ENCODE measurements at regions not wholly inside any gene's neighbourhood (a gene's known extent, or its start where the extent isn't known, plus 50 kb on each side); places are given as distances from the start of the nearest gene placed in this dataset.

- no peak overlapping the region for H3K4me3 Mint-ChIP-seq (ENCODE audit: unreplicated experiment)
- no peaks in the 10 kb centered on the region for H3K36me3 ChIP-seq (ENCODE audit: insufficient read depth, low read length)
- H3K27me3 ChIP-seq (ENCODE audit: insufficient read depth, low read length): no peaks in the 10 kb centered on the region
- H3K4me2 ChIP-seq (ENCODE audit: low read length): no peak overlapping the region
- no peak overlapping the region for H3K27ac ChIP-seq (ENCODE audit: low read depth, low read length)
- FAIRE-seq: no peak
- no peak overlapping the region for H3K9ac ChIP-seq (ENCODE audit: low read length)
- no peaks in the 10 kb centered on the region for H3K27me3 Mint-ChIP-seq (ENCODE audit: low read depth, unreplicated experiment)
- no peak for TF ChIP-seq EZH2 (IDR thresholded peaks at IDR 0.05; ENCODE audit: insufficient read depth, low read length)
- no peak for TF ChIP-seq CTCF (IDR thresholded peaks at IDR 0.05; ENCODE audit: insufficient read depth, low read depth, low read length)
- no peak overlapping the region for H3K27ac Mint-ChIP-seq (ENCODE audit: unreplicated experiment)
- no peaks in the 10 kb centered on the region for H3K4me1 ChIP-seq (ENCODE audit: insufficient read depth, low read length)
- no peaks in the 10 kb centered on the region for H3K79me2 ChIP-seq (ENCODE audit: insufficient read depth, low read length)
- no peaks in the 10 kb centered on the region for H3K36me3 Mint-ChIP-seq (ENCODE audit: low read depth, unreplicated experiment)
- H2AFZ ChIP-seq (ENCODE audit: low read depth, low read length): no peak overlapping the region
- H4K20me1 ChIP-seq (ENCODE audit: insufficient read depth, low read length): no peaks in the 10 kb centered on the region
- no peaks in the 10 kb centered on the region for H3K9me3 Mint-ChIP-seq (ENCODE audit: unreplicated experiment)
- DNase-seq (ENCODE audit: low read depth): no peak
- peaks cover 4% of the 10 kb centered on the region for H3K4me1 Mint-ChIP-seq (ENCODE audit: low read depth, unreplicated experiment)
- no peaks in the 10 kb centered on the region for H3K9me3 ChIP-seq (ENCODE audit: insufficient read depth, low read depth, low read length)
- no peak overlapping the region for H3K4me3 ChIP-seq (ENCODE audit: insufficient read depth, low read depth, low read length)
These were observed 622.4 kb upstream of the POM121L12 start for GRCh38 chr7:52413051-52413450.

GRCh38 chr7:52410032-52410431, 625.4 kb upstream of the POM121L12 start:
- no peak overlapping the region for H2AFZ ChIP-seq (ENCODE audit: low read depth, low read length)
- H4K20me1 ChIP-seq (ENCODE audit: insufficient read depth, low read length): no peaks in the 10 kb centered on the region
- Mint-ChIP-seq H3K36me3 (ENCODE audit: low read depth, unreplicated experiment) (no peaks in the 10 kb centered on the region), H3K4me1 (ENCODE audit: low read depth, unreplicated experiment) (peaks cover 4% of the 10 kb centered on the region), H3K9me3 (ENCODE audit: unreplicated experiment) (no peaks in the 10 kb centered on the region), H3K4me3 (ENCODE audit: unreplicated experiment) (no peak overlapping the region), H3K27ac (ENCODE audit: unreplicated experiment) (peak overlapping the region; percentile 37), H3K27me3 (ENCODE audit: low read depth, unreplicated experiment) (no peaks in the 10 kb centered on the region)
- no peak overlapping the region for H3K9ac ChIP-seq (ENCODE audit: low read length)
- no peak for TF ChIP-seq CTCF (IDR thresholded peaks at IDR 0.05; ENCODE audit: insufficient read depth, low read depth, low read length)
- no peak for TF ChIP-seq EZH2 (IDR thresholded peaks at IDR 0.05; ENCODE audit: insufficient read depth, low read length)
- H3K27me3 ChIP-seq (ENCODE audit: insufficient read depth, low read length): no peaks in the 10 kb centered on the region
- no peaks in the 10 kb centered on the region for H3K9me3 ChIP-seq (ENCODE audit: insufficient read depth, low read depth, low read length)
- FAIRE-seq (no peak), DNase-seq (ENCODE audit: low read depth) (no peak)
- no peaks in the 10 kb centered on the region for H3K4me1 ChIP-seq (ENCODE audit: insufficient read depth, low read length)
- H3K36me3 ChIP-seq (ENCODE audit: insufficient read depth, low read length): no peaks in the 10 kb centered on the region
- no peaks in the 10 kb centered on the region for H3K79me2 ChIP-seq (ENCODE audit: insufficient read depth, low read length)
- H3K27ac ChIP-seq (ENCODE audit: low read depth, low read length): no peak overlapping the region
- H3K4me3 ChIP-seq (ENCODE audit: insufficient read depth, low read depth, low read length): no peak overlapping the region
- H3K4me2 ChIP-seq (ENCODE audit: low read length): no peak overlapping the region

GRCh38 chr7:52406808-52407207, 628.6 kb upstream of the POM121L12 start:
- no peaks in the 10 kb centered on the region for H3K9me3 ChIP-seq (ENCODE audit: insufficient read depth, low read depth, low read length)
- H3K4me1 ChIP-seq (ENCODE audit: insufficient read depth, low read length): no peaks in the 10 kb centered on the region
- H3K27me3 ChIP-seq (ENCODE audit: insufficient read depth, low read length): no peaks in the 10 kb centered on the region
- no peaks in the 10 kb centered on the region for H3K36me3 ChIP-seq (ENCODE audit: insufficient read depth, low read length)
- no peak overlapping the region for H3K9ac ChIP-seq (ENCODE audit: low read length)
- Mint-ChIP-seq H3K4me1 (ENCODE audit: low read depth, unreplicated experiment) (peaks cover 4% of the 10 kb centered on the region), H3K9me3 (ENCODE audit: unreplicated experiment) (no peaks in the 10 kb centered on the region), H3K27ac (ENCODE audit: unreplicated experiment) (no peak overlapping the region), H3K36me3 (ENCODE audit: low read depth, unreplicated experiment) (no peaks in the 10 kb centered on the region), H3K27me3 (ENCODE audit: low read depth, unreplicated experiment) (no peaks in the 10 kb centered on the region), H3K4me3 (ENCODE audit: unreplicated experiment) (no peak overlapping the region)
- no peak for TF ChIP-seq EZH2 (IDR thresholded peaks at IDR 0.05; ENCODE audit: insufficient read depth, low read length)
- no peak for TF ChIP-seq CTCF (IDR thresholded peaks at IDR 0.05; ENCODE audit: insufficient read depth, low read depth, low read length)
- no peak overlapping the region for H3K4me3 ChIP-seq (ENCODE audit: insufficient read depth, low read depth, low read length)
- H4K20me1 ChIP-seq (ENCODE audit: insufficient read depth, low read length): no peaks in the 10 kb centered on the region
- FAIRE-seq (no peak), DNase-seq (ENCODE audit: low read depth) (no peak)
- H3K27ac ChIP-seq (ENCODE audit: low read depth, low read length): no peak overlapping the region
- H3K79me2 ChIP-seq (ENCODE audit: insufficient read depth, low read length): no peaks in the 10 kb centered on the region
- no peak overlapping the region for H3K4me2 ChIP-seq (ENCODE audit: low read length)
- H2AFZ ChIP-seq (ENCODE audit: low read depth, low read length): no peak overlapping the region

Data from astrocyte (in vitro differentiated cells and primary cell).